ENCODE measurements at regions not wholly inside any gene's neighbourhood (a gene's known extent, or its start where the extent isn't known, plus 50 kb on each side); places are given as distances from the start of the nearest gene placed in this dataset.

DNA sequence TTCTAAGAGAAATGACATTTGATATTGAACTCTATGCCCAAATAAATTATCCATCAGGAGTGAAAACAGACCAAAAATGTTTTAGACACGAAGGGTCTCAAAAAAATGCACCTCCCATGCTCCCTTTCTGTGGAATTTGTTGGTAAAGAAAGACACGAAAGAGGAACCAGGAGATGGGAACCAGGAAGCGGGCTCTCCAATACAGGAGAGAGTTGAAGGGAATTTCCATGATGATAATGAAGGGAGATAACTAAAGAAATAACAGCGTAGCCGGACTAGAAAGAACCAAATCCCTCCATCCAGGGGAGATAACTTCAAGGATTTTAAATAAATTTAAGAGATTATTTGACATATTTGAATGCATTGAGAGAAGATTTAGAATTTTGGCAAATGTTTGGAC is 183.0 kb downstream of the DUSP6 start:
- TF ChIP-seq, protein P1, sequence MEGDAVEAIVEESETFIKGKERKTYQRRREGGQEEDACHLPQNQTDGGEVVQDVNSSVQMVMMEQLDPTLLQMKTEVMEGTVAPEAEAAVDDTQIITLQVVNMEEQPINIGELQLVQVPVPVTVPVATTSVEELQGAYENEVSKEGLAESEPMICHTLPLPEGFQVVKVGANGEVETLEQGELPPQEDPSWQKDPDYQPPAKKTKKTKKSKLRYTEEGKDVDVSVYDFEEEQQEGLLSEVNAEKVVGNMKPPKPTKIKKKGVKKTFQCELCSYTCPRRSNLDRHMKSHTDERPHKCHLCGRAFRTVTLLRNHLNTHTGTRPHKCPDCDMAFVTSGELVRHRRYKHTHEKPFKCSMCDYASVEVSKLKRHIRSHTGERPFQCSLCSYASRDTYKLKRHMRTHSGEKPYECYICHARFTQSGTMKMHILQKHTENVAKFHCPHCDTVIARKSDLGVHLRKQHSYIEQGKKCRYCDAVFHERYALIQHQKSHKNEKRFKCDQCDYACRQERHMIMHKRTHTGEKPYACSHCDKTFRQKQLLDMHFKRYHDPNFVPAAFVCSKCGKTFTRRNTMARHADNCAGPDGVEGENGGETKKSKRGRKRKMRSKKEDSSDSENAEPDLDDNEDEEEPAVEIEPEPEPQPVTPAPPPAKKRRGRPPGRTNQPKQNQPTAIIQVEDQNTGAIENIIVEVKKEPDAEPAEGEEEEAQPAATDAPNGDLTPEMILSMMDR (conservative IDR thresholded peaks at IDR 0.05), result no peak
- TF ChIP-seq EZH2 (IDR thresholded peaks at IDR 0.05; ENCODE audit: low read depth), result no peak
